DOHH2 (cell line): ENCODE measurements at regions not wholly inside any gene's neighbourhood (a gene's known extent, or its start where the extent isn't known, plus 50 kb on each side); places are given as distances from the start of the nearest gene placed in this dataset.

Source experiments
- H3F3A ChIP-seq: fragments of 200-600 bp; sonication (generic), shearing (Covaris generic); 2 replicates; pipeline ENCODE4 v1.6.0; 2016; ENCODE audit warnings: antibody characterized with exemption, mild to moderate bottlenecking; ENCODE audit not compliant: control insufficient read depth, insufficient read depth
- H3K27ac ChIP-seq: fragments of 200-600 bp; sonication (generic); 2 replicates; pipeline ENCODE4 v1.5.1; 2014; ENCODE audit warnings: low read depth, mild to moderate bottlenecking, low read length, moderate library complexity
- H3K27me3 ChIP-seq: fragments of 200-600 bp; sonication (generic); 2 replicates; pipeline ENCODE4 v1.6.1; 2014; ENCODE audit warnings: mild to moderate bottlenecking, low read length, mixed read lengths; ENCODE audit not compliant: control insufficient read depth
- H3K36me3 ChIP-seq: fragments of 200-600 bp; sonication (generic); 2 replicates; pipeline ENCODE4 v1.6.1; 2014; ENCODE audit warnings: mild to moderate bottlenecking, low read length, moderate library complexity, mixed read lengths; ENCODE audit not compliant: control insufficient read depth
- H3K4me1 ChIP-seq: fragments of 200-600 bp; sonication (generic); 2 replicates; pipeline ENCODE4 v1.6.1; 2014; ENCODE audit warnings: mild to moderate bottlenecking, low read length, mixed read lengths; ENCODE audit not compliant: control insufficient read depth
- H3K4me2 ChIP-seq: fragments of 200-600 bp; sonication (generic); 2 replicates; pipeline ENCODE4 v1.6.0; 2014; ENCODE audit warnings: mild to moderate bottlenecking, low read length, moderate library complexity
- H3K4me3 ChIP-seq: fragments of 200-600 bp; sonication (generic); 2 replicates; pipeline ENCODE4 v1.5.1; 2014; ENCODE audit warnings: mild to moderate bottlenecking, low read length, mixed read lengths
- H3K79me2 ChIP-seq: fragments of 200-600 bp; sonication (generic); 2 replicates; pipeline ENCODE4 v1.6.1; 2014; ENCODE audit warnings: mild to moderate bottlenecking, low read length, mixed read lengths; ENCODE audit not compliant: control insufficient read depth
- H3K9me2 ChIP-seq: fragments of 200-600 bp; sonication (generic); replicated peaks from 2 replicates; pipeline ENCODE4 v1.6.1; 2014; ENCODE audit warnings: mild to moderate bottlenecking, low read length, mixed read lengths; ENCODE audit not compliant: control insufficient read depth
- H3K9me3 ChIP-seq: fragments of 200-600 bp; sonication (generic); 2 replicates; pipeline ENCODE4 v1.6.1; 2014; ENCODE audit warnings: antibody characterized with exemption, low read length, mixed read lengths; ENCODE audit not compliant: control insufficient read depth, insufficient read depth
- H4K20me1 ChIP-seq: fragments of 200-600 bp; sonication (generic); 2 replicates; pipeline ENCODE4 v1.6.0; 2014; ENCODE audit warnings: low read depth, mild to moderate bottlenecking, antibody characterized with exemption, low read length, moderate library complexity; ENCODE audit not compliant: control insufficient read depth, insufficient read depth
- CTCF ChIP-seq: fragments of 200-600 bp; sonication (generic); IDR thresholded peaks from one replicate; pipeline ENCODE4 v1.5.1; 2014; ENCODE audit warnings: antibody characterized with exemption, mild to moderate bottlenecking, low read depth, low read length; ENCODE audit not compliant: poor library complexity, severe bottlenecking
- EZH2phosphoT487 ChIP-seq: fragments of 200-600 bp; sonication (generic); IDR thresholded peaks from 2 replicates; pipeline ENCODE4 v1.6.1; 2017; ENCODE audit warnings: borderline replicate concordance, mild to moderate bottlenecking, antibody characterized with exemption, low read length, moderate library complexity, mixed read lengths

- Histone ChIP-seq H3K9me3 (no peaks in the 10 kb centered on the region), H4K20me1 (no peaks in the 10 kb centered on the region), H3K4me3 (no peak overlapping the region), H3K4me2 (no peak overlapping the region), H3K9me2 (no peaks in the 10 kb centered on the region), H3K36me3 (no peaks in the 10 kb centered on the region), H3F3A (no peaks in the 10 kb centered on the region), H3K27me3 (no peaks in the 10 kb centered on the region), H3K4me1 (no peaks in the 10 kb centered on the region), H3K27ac (no peak overlapping the region), H3K79me2 (no peaks in the 10 kb centered on the region)
- TF ChIP-seq CTCF (no peak), EZH2phosphoT487 (no peak)
These were observed 226.0 kb downstream of the MIAT start for GRCh38 chr22:26883393-26883792.

- TF ChIP-seq CTCF = no peak
- no peak for TF ChIP-seq EZH2phosphoT487
These were observed 227.5 kb downstream of the MIAT start for GRCh38 chr22:26884921-26885320.

GRCh38 chr22:26885441-26886261 lies 228.3 kb downstream of the MIAT start:
- no peak for TF ChIP-seq EZH2phosphoT487
- TF ChIP-seq CTCF = no peak
- Histone ChIP-seq H4K20me1 (no peaks in the 10 kb centered on the region), H3K27ac (no peak overlapping the region), H3K9me2 (no peaks in the 10 kb centered on the region), H3K36me3 (no peaks in the 10 kb centered on the region), H3K27me3 (no peaks in the 10 kb centered on the region), H3K4me3 (no peak overlapping the region), H3K4me2 (no peak overlapping the region), H3K79me2 (no peaks in the 10 kb centered on the region), H3K4me1 (no peaks in the 10 kb centered on the region), H3F3A (no peaks in the 10 kb centered on the region), H3K9me3 (no peaks in the 10 kb centered on the region)

More at GRCh38 chr22:26884921-26885320, 227.5 kb downstream of the MIAT start:
- Histone ChIP-seq H3K4me1 (no peaks in the 10 kb centered on the region), H3K4me3 (no peak overlapping the region), H3K36me3 (no peaks in the 10 kb centered on the region), H3K4me2 (no peak overlapping the region), H3K27me3 (no peaks in the 10 kb centered on the region), H4K20me1 (no peaks in the 10 kb centered on the region), H3K27ac (no peak overlapping the region), H3F3A (no peaks in the 10 kb centered on the region), H3K9me2 (no peaks in the 10 kb centered on the region), H3K79me2 (no peaks in the 10 kb centered on the region), H3K9me3 (no peaks in the 10 kb centered on the region)
